ENCODE measurements at regions not wholly inside any gene's neighbourhood (a gene's known extent, or its start where the extent isn't known, plus 50 kb on each side); places are given as distances from the start of the nearest gene placed in this dataset.

- H3K4me3 ChIP-seq (ENCODE audit: low read depth, low read length): no peak overlapping the region
- TF ChIP-seq CTCF (IDR thresholded peaks at IDR 0.05; ENCODE audit: low read depth, low read length, missing control alignments): no peak
- DNase-seq (ENCODE audit: low read depth): no peak
Observed at GRCh38 chr5:117405197-117405596, 830.6 kb upstream of the SEMA6A start.

- no peak for TF ChIP-seq CTCF (IDR thresholded peaks at IDR 0.05; ENCODE audit: low read depth, low read length, missing control alignments)
- no peak for DNase-seq (ENCODE audit: low read depth)
- no peak overlapping the region for H3K4me3 ChIP-seq (ENCODE audit: low read depth, low read length)
Observed at GRCh38 chr5:117394506-117395157, 820.0 kb upstream of the SEMA6A start.

GRCh38 chr5:117393125-117393524 is 818.5 kb upstream of the SEMA6A start:
- DNase-seq (ENCODE audit: low read depth): no peak
- no peak for TF ChIP-seq CTCF (IDR thresholded peaks at IDR 0.05; ENCODE audit: low read depth, low read length, missing control alignments)
- no peak overlapping the region for H3K4me3 ChIP-seq (ENCODE audit: low read depth, low read length)

- H3K4me3 ChIP-seq (ENCODE audit: low read depth, low read length): no peak overlapping the region
- DNase-seq (ENCODE audit: low read depth): no peak
- TF ChIP-seq CTCF (IDR thresholded peaks at IDR 0.05; ENCODE audit: low read depth, low read length, missing control alignments): no peak
Observed at GRCh38 chr5:117380316-117380715, 805.7 kb upstream of the SEMA6A start.

GRCh38 chr5:117379521-117379920 is 804.9 kb upstream of the SEMA6A start:
- no peak for TF ChIP-seq CTCF (IDR thresholded peaks at IDR 0.05; ENCODE audit: low read depth, low read length, missing control alignments)
- H3K4me3 ChIP-seq (ENCODE audit: low read depth, low read length): no peak overlapping the region
- DNase-seq (ENCODE audit: low read depth): no peak

GRCh38 chr5:117376748-117377147 is 802.1 kb upstream of the SEMA6A start:
- DNase-seq (ENCODE audit: low read depth): no peak
- TF ChIP-seq CTCF (IDR thresholded peaks at IDR 0.05; ENCODE audit: low read depth, low read length, missing control alignments): no peak
- H3K4me3 ChIP-seq (ENCODE audit: low read depth, low read length): no peak overlapping the region

GRCh38 chr5:117359895-117360294 is 785.3 kb upstream of the SEMA6A start:
- H3K4me3 ChIP-seq (ENCODE audit: low read depth, low read length): no peak overlapping the region
- DNase-seq (ENCODE audit: low read depth): no peak
- no peak for TF ChIP-seq CTCF (IDR thresholded peaks at IDR 0.05; ENCODE audit: low read depth, low read length, missing control alignments)
